Spleen (tissue), 11 donors: ENCODE measurements at regions not wholly inside any gene's neighbourhood (a gene's known extent, or its start where the extent isn't known, plus 50 kb on each side); places are given as distances from the start of the nearest gene placed in this dataset.

ENCODE experiments used
- DNase-seq: peaks from one replicate; pipeline ENCODE4 v3.0.0-alpha.2; 2020
- H3K27ac ChIP-seq, 8 donors: fragments of 200-600 bp; sonication (generic) in 7 of 8; 1 replicate in 4 of 8; 2 replicates in 4 of 8; pipeline versions ENCODE4 v1.5.0 to v1.8.0; 2016 to 2021; ENCODE audit warnings: inconsistent platforms in 4 of 8, mild to moderate bottlenecking in 4 of 8, moderate library complexity in 1 of 8
- H3K27me3 ChIP-seq, 7 donors: fragments of 200-600 bp; sonication (generic) in 6 of 7; replicated peaks in 1 of 7; 1 replicate in 4 of 7; 2 replicates in 3 of 7; pipeline versions ENCODE4 v1.5.0 to v1.8.0; 2016 to 2021; ENCODE audit warnings: inconsistent platforms in 3 of 7, mild to moderate bottlenecking in 1 of 7
- H3K36me3 ChIP-seq, 6 donors: fragments of 200-600 bp; sonication (generic) in 5 of 6; 1 replicate in 4 of 6; 2 replicates in 2 of 6; pipeline versions ENCODE4 v1.5.0 to v1.8.0; 2016 to 2021; ENCODE audit warnings: inconsistent platforms in 2 of 6
- H3K4me1 ChIP-seq, 6 donors: fragments of 200-600 bp; sonication (generic) in 5 of 6; 1 replicate in 3 of 6; 2 replicates in 3 of 6; pipeline versions ENCODE4 v1.5.0 to v1.8.0; 2016 to 2021; ENCODE audit warnings: inconsistent platforms in 3 of 6
- H3K4me3 ChIP-seq, 8 donors: fragments of 200-600 bp; sonication (generic) in 7 of 8; 1 replicate in 4 of 8; 2 replicates in 4 of 8; pipeline versions ENCODE4 v1.5.0 to v1.8.0; 2016 to 2021; ENCODE audit warnings: inconsistent platforms in 4 of 8, mild to moderate bottlenecking in 4 of 8, moderate library complexity in 2 of 8
- H3K9me3 ChIP-seq, 8 donors: fragments of 200-600 bp; sonication (generic) in 7 of 8; 1 replicate in 4 of 8; 2 replicates in 4 of 8; pipeline versions ENCODE4 v1.5.0 to v1.8.0; 2016 to 2021; ENCODE audit warnings: inconsistent platforms in 4 of 8
- CTCF ChIP-seq, 11 experiments: fragments of 200-600 bp in 7 of 11; fragments of 450-650 bp in 4 of 11; sonication (generic) in 4 of 11; IDR thresholded peaks in 8 of 11; conservative IDR thresholded peaks in 3 of 11; 1 replicate in 7 of 11; 2 replicates in 4 of 11; pipeline versions ENCODE4 v1.4.0 to v1.8.0; 2016 to 2021; ENCODE audit warnings: antibody characterized with exemption in 11 of 11, inconsistent platforms in 4 of 11, mild to moderate bottlenecking in 1 of 11
- POLR2A ChIP-seq, 3 donors: fragments of 450-650 bp; IDR thresholded peaks; one replicate each; pipeline ENCODE4 v1.5.1; 2017; ENCODE audit warnings: antibody characterized with exemption in 3 of 3, mild to moderate bottlenecking in 1 of 3
- POLR2AphosphoS5 ChIP-seq, 3 donors: sonication (generic); formaldehyde crosslinking; IDR thresholded peaks; one replicate each; pipeline ENCODE4 v1.5.1; 2017; ENCODE audit warnings: antibody characterized with exemption in 3 of 3
- WGBS, 5 donors: extraction: QIAGEN DNeasy Blood & Tissue Kit in 3 of 5; methylation state at CpG; one replicate each; pipeline versions ENCODE4 v1.1.5 to v1.1.7; 2013 to 2018; 5-methylcytosine and 5-hydroxymethylcytosine counted together
- intact Hi-C: fragments of 100-400 bp; cut with DNase I; formaldehyde crosslinking; loops from one replicate; pipeline ENCODE4 v1.15.0; 2023; ENCODE audit warnings: low total_unique reads
- donor health status: healthy with polysubstance abuse.
- donor health status: DM: no; HTN: no; CAD: no; lungs with moderate emphysema.
- donor health status: DM: no; HTN: no; CAD: no.
- donor health status: Bipolar disorder and iron deficiency.
- donor health status: healthy.
- donor health status: DM: no; HTN: no; CAD: no.
- donor health status: DM: yes; HTN: yes; CAD: no.

- 78 to 87% (median 79%) methylated on average over 4 of the region's 4 CpGs for WGBS, 5 donors
- H3K27me3 ChIP-seq: no peaks in the 10 kb centered on the region
- no peaks in the 10 kb centered on the region for H3K36me3 ChIP-seq
- DNase-seq: no peak
- TF ChIP-seq POLR2AphosphoS5 (IDR thresholded peaks at IDR 0.05) (no peak), POLR2A (IDR thresholded peaks at IDR 0.05) (no peak), CTCF (IDR thresholded peaks at IDR 0.05 in 8 of 11, conservative IDR thresholded peaks at IDR 0.05 in 3 of 11) (no peak)
- H3K4me3 ChIP-seq: no peak overlapping the region
- peaks cover 0 to 17% (median 10%) of the 10 kb centered on the region in 8 donors for H3K9me3 ChIP-seq
- intact Hi-C loops: no loop called here
- H3K4me1 ChIP-seq: no peaks in the 10 kb centered on the region
- no peak overlapping the region for H3K27ac ChIP-seq
Observed at GRCh38 chr6:168985705-168986104, 267.9 kb downstream of the THBS2 start.

GRCh38 chr6:168983925-168984324, 269.7 kb downstream of the THBS2 start:
- no peak for DNase-seq
- Histone ChIP-seq H3K36me3 (no peaks in the 10 kb centered on the region), H3K4me1 (no peaks in the 10 kb centered on the region), H3K27ac (no peak overlapping the region), H3K9me3 (peaks cover 3 to 34% (median 27%) of the 10 kb centered on the region in 8 donors), H3K27me3 (no peaks in the 10 kb centered on the region), H3K4me3 (no peak overlapping the region)
- WGBS, 5 donors: 58 to 80% (median 72%) methylated on average over 4 of the region's 4 CpGs
- TF ChIP-seq POLR2AphosphoS5 (IDR thresholded peaks at IDR 0.05): no peak
- no peak for TF ChIP-seq CTCF (IDR thresholded peaks at IDR 0.05 in 8 of 11, conservative IDR thresholded peaks at IDR 0.05 in 3 of 11)
- TF ChIP-seq POLR2A (IDR thresholded peaks at IDR 0.05): no peak
- intact Hi-C loops: no loop called here

GRCh38 chr6:168981187-168981586, 272.5 kb downstream of the THBS2 start:
- Histone ChIP-seq H3K9me3 (peaks cover 3 to 34% (median 27%) of the 10 kb centered on the region in 8 donors), H3K36me3 (no peaks in the 10 kb centered on the region), H3K27ac (no peak overlapping the region), H3K27me3 (no peaks in the 10 kb centered on the region), H3K4me1 (no peaks in the 10 kb centered on the region), H3K4me3 (no peak overlapping the region)
- TF ChIP-seq CTCF (IDR thresholded peaks at IDR 0.05 in 8 of 11, conservative IDR thresholded peaks at IDR 0.05 in 3 of 11) (no peak), POLR2AphosphoS5 (IDR thresholded peaks at IDR 0.05) (no peak), POLR2A (IDR thresholded peaks at IDR 0.05) (no peak)
- DNase-seq: no peak
- WGBS, 5 donors: 60 to 76% (median 66%) methylated on average over 2 of the region's 2 CpGs
- intact Hi-C loops: no loop called here

GRCh38 chr6:168979254-168979653, 274.4 kb downstream of the THBS2 start:
- H3K4me1 ChIP-seq: no peaks in the 10 kb centered on the region
- 45 to 57% (median 55%) methylated on average over 3 of the region's 3 CpGs for WGBS, 5 donors
- intact Hi-C loops: no loop called here
- no peak for DNase-seq
- H3K9me3 ChIP-seq: peaks cover 3 to 34% (median 27%) of the 10 kb centered on the region in 8 donors
- H3K36me3 ChIP-seq: no peaks in the 10 kb centered on the region
- H3K4me3 ChIP-seq: no peak overlapping the region
- no peaks in the 10 kb centered on the region for H3K27me3 ChIP-seq
- H3K27ac ChIP-seq: no peak overlapping the region
- TF ChIP-seq CTCF (IDR thresholded peaks at IDR 0.05 in 8 of 11, conservative IDR thresholded peaks at IDR 0.05 in 3 of 11): no peak
